Right ventricle myocardium superior (tissue), 1 donor: ENCODE measurements at regions not wholly inside any gene's neighbourhood (a gene's known extent, or its start where the extent isn't known, plus 50 kb on each side); places are given as distances from the start of the nearest gene placed in this dataset.
A peak's percentile ranks its signal among the peaks of the same experiment; 100 is the strongest.
"Not testable (repeated sequence)": the region's sequence is repeated elsewhere in the genome, so short reads cannot be mapped to it uniquely, and the experiment has no call there.

ENCODE experiments used
- ATAC-seq: fragments of 200-7000 bp; cut with Tn5 transposase; one replicate; pipeline ENCODE4 v1.9.1; 2020; ENCODE audit warnings: mild to moderate bottlenecking; ENCODE audit not compliant: poor library complexity
- DNase-seq: peaks from one replicate; pipeline ENCODE4 v3.0.0-alpha.2; 2020
- intact Hi-C: fragments of 100-400 bp; cut with DNase I; formaldehyde crosslinking; loops from one replicate; pipeline ENCODE4 v1.11.2; 2022
- donor health status: DM: no; HTN: yes; CAD: no; lungs with severe emphysema.

- intact Hi-C loops, result no loop called here
- no peak for DNase-seq
- ATAC-seq, result peak; percentile 32
Observed at GRCh38 chr10:76631036-76631670, 1006.5 kb downstream of the KCNMA1 start.

GRCh38 chr10:76628801-76629200 is 1008.8 kb downstream of the KCNMA1 start:
- no peak for ATAC-seq
- no peak for DNase-seq
- intact Hi-C loops, result no loop called here

GRCh38 chr10:76626386-76626785 is 1011.2 kb downstream of the KCNMA1 start:
- intact Hi-C loops, result no loop called here
- no peak for DNase-seq
- ATAC-seq, result peak; percentile 87

- DNase-seq, result no peak
- no peak for ATAC-seq
- intact Hi-C loops, result no loop called here
Observed at GRCh38 chr10:76624470-76624869, 1013.1 kb downstream of the KCNMA1 start.

- DNase-seq (no peak), ATAC-seq (no peak)
- intact Hi-C loops, result no loop called here
Observed at GRCh38 chr10:76621886-76622620, 1015.6 kb downstream of the KCNMA1 start.

GRCh38 chr10:76618641-76619040 is 1019.0 kb downstream of the KCNMA1 start:
- DNase-seq (no peak), ATAC-seq (no peak)
- intact Hi-C loops, result no loop called here

- intact Hi-C loops, result no loop called here
- DNase-seq (no peak), ATAC-seq (no peak)
Observed at GRCh38 chr10:76618171-76618570, 1019.4 kb downstream of the KCNMA1 start.

- intact Hi-C loops, DNase-seq, ATAC-seq: not testable (repeated sequence)
Observed at GRCh38 chr10:76616666-76617065, 1020.9 kb downstream of the KCNMA1 start.

- intact Hi-C loops, result no loop called here
- no peak for ATAC-seq
- DNase-seq, result no peak
Observed at GRCh38 chr10:76615049-76615448, 1022.6 kb downstream of the KCNMA1 start.
